Endothelial cell (in vitro differentiated cells): ENCODE measurements at regions not wholly inside any gene's neighbourhood (a gene's known extent, or its start where the extent isn't known, plus 50 kb on each side); places are given as distances from the start of the nearest gene placed in this dataset.

Source experiments
- DNase-seq: peaks from one replicate; pipeline ENCODE4 v3.0.0; 2021; ENCODE audit warnings: low spot score
- H3K27ac Mint-ChIP-seq: one replicate; pipeline ENCODE4 v1.8.0; 2021; ENCODE audit warnings: mixed read lengths, inconsistent platforms; ENCODE audit not compliant: unreplicated experiment
- H3K27me3 Mint-ChIP-seq: one replicate; pipeline ENCODE4 v1.8.0; 2021; ENCODE audit warnings: mild to moderate bottlenecking, moderate library complexity, mixed read lengths, inconsistent platforms; ENCODE audit not compliant: unreplicated experiment
- H3K36me3 Mint-ChIP-seq: one replicate; pipeline ENCODE4 v1.8.0; 2021; ENCODE audit warnings: mild to moderate bottlenecking, low read depth, mixed read lengths, inconsistent platforms; ENCODE audit not compliant: unreplicated experiment
- H3K4me1 Mint-ChIP-seq: one replicate; pipeline ENCODE4 v1.8.0; 2021; ENCODE audit warnings: mild to moderate bottlenecking, mixed read lengths, inconsistent platforms; ENCODE audit not compliant: unreplicated experiment
- H3K4me3 Mint-ChIP-seq: one replicate; pipeline ENCODE4 v1.8.0; 2021; ENCODE audit warnings: mild to moderate bottlenecking, mixed read lengths, inconsistent platforms; ENCODE audit not compliant: unreplicated experiment
- H3K9me3 Mint-ChIP-seq: one replicate; pipeline ENCODE4 v1.8.0; 2021; ENCODE audit warnings: mixed read lengths, inconsistent platforms; ENCODE audit not compliant: unreplicated experiment
- TF ChIP-seq, protein P1 (sequence below): fragments of 200-600 bp; sonication (generic); IDR thresholded peaks from one replicate; pipeline ENCODE4 v1.5.0; 2021; ENCODE audit warnings: antibody characterized with exemption; ENCODE audit not compliant: unreplicated experiment

DNA sequence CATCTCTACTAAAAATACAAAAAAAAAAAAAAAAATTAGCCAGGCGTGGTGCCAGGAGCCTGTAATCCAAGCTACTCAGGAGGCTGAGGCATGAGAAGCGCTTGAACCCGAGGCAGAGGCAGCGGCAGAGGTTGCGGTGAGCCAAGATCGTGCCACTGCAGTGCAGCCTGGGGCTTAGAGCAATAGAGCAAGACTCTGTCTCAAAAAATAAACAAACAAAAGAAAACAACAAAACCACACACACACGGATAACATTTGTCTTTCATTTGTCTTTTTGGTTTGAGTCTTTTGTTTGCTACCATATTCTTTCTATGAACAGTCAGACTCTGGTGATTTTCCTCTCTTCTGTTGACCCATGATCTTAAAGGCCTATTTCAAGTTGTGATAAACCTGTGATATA is 1168.3 kb upstream of the WWC1 start:
- Mint-ChIP-seq H3K4me1 (no peaks in the 10 kb centered on the region), H3K9me3 (no peaks in the 10 kb centered on the region), H3K27ac (no peak overlapping the region), H3K4me3 (no peak overlapping the region), H3K36me3 (no peaks in the 10 kb centered on the region), H3K27me3 (no peaks in the 10 kb centered on the region)
- DNase-seq: no peak
- TF ChIP-seq, protein P1, sequence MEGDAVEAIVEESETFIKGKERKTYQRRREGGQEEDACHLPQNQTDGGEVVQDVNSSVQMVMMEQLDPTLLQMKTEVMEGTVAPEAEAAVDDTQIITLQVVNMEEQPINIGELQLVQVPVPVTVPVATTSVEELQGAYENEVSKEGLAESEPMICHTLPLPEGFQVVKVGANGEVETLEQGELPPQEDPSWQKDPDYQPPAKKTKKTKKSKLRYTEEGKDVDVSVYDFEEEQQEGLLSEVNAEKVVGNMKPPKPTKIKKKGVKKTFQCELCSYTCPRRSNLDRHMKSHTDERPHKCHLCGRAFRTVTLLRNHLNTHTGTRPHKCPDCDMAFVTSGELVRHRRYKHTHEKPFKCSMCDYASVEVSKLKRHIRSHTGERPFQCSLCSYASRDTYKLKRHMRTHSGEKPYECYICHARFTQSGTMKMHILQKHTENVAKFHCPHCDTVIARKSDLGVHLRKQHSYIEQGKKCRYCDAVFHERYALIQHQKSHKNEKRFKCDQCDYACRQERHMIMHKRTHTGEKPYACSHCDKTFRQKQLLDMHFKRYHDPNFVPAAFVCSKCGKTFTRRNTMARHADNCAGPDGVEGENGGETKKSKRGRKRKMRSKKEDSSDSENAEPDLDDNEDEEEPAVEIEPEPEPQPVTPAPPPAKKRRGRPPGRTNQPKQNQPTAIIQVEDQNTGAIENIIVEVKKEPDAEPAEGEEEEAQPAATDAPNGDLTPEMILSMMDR: no peak

DNA sequence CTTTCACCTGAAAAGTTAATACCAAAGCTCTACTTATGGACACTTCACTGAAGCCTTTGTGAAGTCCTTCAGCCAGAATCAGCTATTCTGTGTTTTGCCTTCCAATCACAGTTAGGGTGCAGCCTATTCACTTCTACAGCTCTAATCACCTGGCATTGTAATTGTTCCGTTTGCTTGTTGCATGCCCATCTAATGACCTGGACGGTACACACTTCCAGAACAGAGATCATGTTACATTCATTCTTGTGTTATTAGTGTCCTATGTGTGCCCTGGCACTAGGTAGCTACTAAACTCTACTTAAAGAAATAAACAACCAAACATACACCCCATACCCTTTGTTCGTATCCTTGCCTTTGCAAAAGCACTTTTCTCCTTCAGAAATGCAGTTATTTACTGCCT is 1162.9 kb upstream of the WWC1 start:
- H3K27ac Mint-ChIP-seq: no peak overlapping the region
- TF ChIP-seq, protein P1: no peak
- H3K4me3 Mint-ChIP-seq: no peak overlapping the region
- no peak for DNase-seq
- no peaks in the 10 kb centered on the region for H3K9me3 Mint-ChIP-seq
- H3K4me1 Mint-ChIP-seq: no peaks in the 10 kb centered on the region
- H3K36me3 Mint-ChIP-seq: no peaks in the 10 kb centered on the region
- no peaks in the 10 kb centered on the region for H3K27me3 Mint-ChIP-seq

DNA sequence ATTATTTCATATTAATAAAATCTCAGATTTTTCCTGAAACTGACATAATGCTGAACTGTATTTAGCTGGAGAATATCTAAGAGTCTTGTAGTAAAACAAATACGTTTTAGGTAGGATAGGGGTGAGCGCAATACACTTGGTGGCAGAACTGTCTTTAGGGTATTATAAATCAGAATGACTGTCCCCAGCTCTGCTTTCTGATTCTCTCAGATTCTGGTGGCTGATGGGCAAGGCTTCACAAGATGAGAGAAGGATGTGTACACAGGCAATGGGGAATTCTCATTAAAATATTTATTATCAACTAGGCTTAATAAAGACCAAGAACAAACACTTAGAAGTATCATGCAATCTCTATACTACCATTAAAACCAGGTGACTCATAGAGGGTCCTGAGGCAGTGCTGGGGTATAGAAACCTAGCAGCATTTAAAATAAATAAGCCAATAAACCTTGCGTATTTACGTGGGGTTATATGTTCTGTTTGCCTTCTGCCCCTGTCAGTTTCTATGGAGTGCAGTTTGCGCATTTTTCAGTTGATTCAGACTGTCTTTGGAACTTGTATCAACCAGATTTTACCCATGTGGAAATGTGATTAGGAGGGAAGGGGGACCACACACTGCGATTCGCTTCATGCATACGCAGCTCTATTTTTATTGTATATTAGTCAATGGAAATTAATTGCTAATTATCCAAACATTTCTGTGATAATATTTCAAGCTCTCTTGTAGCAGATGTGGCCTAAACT is 1150.7 kb upstream of the WWC1 start:
- TF ChIP-seq, protein P1: no peak
- H3K36me3 Mint-ChIP-seq: no peaks in the 10 kb centered on the region
- no peaks in the 10 kb centered on the region for H3K27me3 Mint-ChIP-seq
- no peaks in the 10 kb centered on the region for H3K9me3 Mint-ChIP-seq
- no peak for DNase-seq
- no peak overlapping the region for H3K4me3 Mint-ChIP-seq
- no peak overlapping the region for H3K27ac Mint-ChIP-seq
- H3K4me1 Mint-ChIP-seq: no peaks in the 10 kb centered on the region

DNA sequence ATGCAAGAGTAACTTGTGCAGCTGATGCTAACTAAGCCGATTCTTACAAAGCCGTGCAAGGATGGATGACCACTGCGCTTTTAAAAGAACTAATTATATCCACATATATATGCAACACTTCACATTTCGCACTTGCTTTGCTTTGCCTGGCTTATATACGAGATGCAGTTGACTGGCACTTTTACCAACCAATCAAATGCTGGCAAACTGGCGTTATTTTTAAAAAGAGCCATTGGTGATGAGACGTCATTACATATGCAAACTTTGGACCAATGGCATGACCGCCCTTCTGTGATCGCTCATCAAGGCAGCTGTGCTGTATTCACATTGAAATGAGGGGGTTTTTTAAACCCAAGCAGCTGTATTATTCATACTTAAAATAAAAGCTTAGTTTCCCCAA is 1147.7 kb upstream of the WWC1 start:
- Mint-ChIP-seq H3K27me3 (no peaks in the 10 kb centered on the region), H3K9me3 (no peaks in the 10 kb centered on the region), H3K4me3 (no peak overlapping the region), H3K27ac (no peak overlapping the region), H3K4me1 (no peaks in the 10 kb centered on the region), H3K36me3 (no peaks in the 10 kb centered on the region)
- TF ChIP-seq, protein P1: no peak
- DNase-seq: no peak

DNA sequence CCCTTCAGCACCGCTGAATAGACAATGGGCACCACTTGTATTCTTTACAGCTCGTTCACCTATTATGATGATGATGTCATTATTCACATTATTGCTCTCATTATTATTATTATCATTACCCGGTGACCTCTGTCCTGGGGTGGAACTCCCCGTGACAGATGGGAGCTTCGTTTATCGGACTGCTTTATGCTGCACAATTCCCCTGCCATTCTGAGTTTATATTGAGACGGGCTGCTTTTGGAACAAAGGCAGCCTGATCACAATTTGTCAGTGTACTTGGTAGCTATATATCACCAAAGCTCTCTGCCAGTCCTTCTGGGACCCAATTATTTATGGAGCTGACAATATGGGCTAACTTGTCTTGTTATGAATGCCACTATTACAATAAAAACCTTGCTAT is 1145.6 kb upstream of the WWC1 start:
- Mint-ChIP-seq H3K27ac (no peak overlapping the region), H3K9me3 (no peaks in the 10 kb centered on the region), H3K4me1 (no peaks in the 10 kb centered on the region), H3K4me3 (no peak overlapping the region), H3K27me3 (no peaks in the 10 kb centered on the region), H3K36me3 (no peaks in the 10 kb centered on the region)
- TF ChIP-seq, protein P1: no peak
- DNase-seq: no peak
